ENCODE measurements at regions not wholly inside any gene's neighbourhood (a gene's known extent, or its start where the extent isn't known, plus 50 kb on each side); places are given as distances from the start of the nearest gene placed in this dataset.

DNA sequence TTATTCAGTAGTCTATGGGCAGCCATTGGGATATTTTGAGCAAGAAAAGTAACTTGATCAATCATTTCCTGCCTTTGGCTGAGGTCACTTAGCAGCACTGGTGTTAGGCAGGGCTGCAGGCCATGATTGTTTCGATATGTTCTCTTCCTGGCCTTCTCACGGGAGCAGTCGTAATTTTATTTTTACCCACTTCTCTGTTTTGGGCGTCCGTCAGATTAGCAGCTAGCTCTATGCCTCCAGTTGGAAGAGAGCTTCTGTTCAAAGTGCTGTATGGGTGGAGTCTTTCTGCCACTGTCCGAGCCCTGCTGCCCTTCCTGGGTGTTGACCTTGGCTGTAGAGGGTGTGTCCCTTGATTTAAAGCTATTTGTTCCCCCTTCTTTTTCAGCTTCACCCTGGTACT lies 123.4 kb upstream of the ROPN1 start:
- Mint-ChIP-seq H3K4me1 (ENCODE audit: insufficient read depth, unreplicated experiment) (peaks cover 5% of the 10 kb centered on the region), H3K27me3 (ENCODE audit: insufficient read depth, unreplicated experiment) (peaks cover 29% of the 10 kb centered on the region), H3K27ac (ENCODE audit: low read depth, unreplicated experiment) (no peak overlapping the region), H3K4me3 (ENCODE audit: unreplicated experiment) (no peak overlapping the region), H3K36me3 (ENCODE audit: insufficient read depth, unreplicated experiment) (no peaks in the 10 kb centered on the region), H3K9me3 (ENCODE audit: unreplicated experiment) (no peaks in the 10 kb centered on the region)
- CTCF ChIA-PET, result interaction anchor here (0.6 to 0.7 kb wide), 2 partner anchors 8 to 717 kb away, joined by 3 to 4 read pairs; no protein-coding TSS in a partner anchor
- DNase-seq (ENCODE audit: unreplicated experiment), result no peak
- no TSS peak for BruUV-seq (replicated peaks)
- TF ChIP-seq, protein P1, sequence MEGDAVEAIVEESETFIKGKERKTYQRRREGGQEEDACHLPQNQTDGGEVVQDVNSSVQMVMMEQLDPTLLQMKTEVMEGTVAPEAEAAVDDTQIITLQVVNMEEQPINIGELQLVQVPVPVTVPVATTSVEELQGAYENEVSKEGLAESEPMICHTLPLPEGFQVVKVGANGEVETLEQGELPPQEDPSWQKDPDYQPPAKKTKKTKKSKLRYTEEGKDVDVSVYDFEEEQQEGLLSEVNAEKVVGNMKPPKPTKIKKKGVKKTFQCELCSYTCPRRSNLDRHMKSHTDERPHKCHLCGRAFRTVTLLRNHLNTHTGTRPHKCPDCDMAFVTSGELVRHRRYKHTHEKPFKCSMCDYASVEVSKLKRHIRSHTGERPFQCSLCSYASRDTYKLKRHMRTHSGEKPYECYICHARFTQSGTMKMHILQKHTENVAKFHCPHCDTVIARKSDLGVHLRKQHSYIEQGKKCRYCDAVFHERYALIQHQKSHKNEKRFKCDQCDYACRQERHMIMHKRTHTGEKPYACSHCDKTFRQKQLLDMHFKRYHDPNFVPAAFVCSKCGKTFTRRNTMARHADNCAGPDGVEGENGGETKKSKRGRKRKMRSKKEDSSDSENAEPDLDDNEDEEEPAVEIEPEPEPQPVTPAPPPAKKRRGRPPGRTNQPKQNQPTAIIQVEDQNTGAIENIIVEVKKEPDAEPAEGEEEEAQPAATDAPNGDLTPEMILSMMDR (IDR thresholded peaks at IDR 0.05; ENCODE audit: unreplicated experiment), result no peak
- POLR2A ChIA-PET, result no interaction called here
- intact Hi-C loops (cut with micrococcal nuclease), result no loop called here

DNA sequence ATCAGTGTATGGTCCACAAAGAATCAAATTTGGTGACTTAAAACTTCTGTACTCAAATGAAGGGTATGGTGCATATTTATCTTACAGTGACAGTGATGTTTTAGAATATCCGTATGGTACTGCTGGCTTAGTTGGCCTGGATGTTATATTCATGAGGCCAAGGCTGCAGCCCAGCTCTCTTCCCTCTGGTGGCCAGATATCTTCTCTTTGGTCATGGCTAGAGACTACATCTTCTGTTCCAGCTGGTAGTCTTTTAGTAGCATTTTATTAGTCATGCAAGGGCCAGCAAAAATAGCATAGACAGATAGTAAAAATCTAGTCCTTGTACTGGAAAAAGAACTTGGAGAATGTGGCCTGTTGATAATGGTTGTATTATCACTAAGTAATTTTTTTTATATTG lies 124.0 kb upstream of the ROPN1 start:
- ChIA-PET POLR2A (interaction anchor here (0.6 kb wide), 1 partner anchor 336 kb away, joined by 4 read pairs; no protein-coding TSS in a partner anchor), CTCF (interaction anchor here (0.5 to 0.7 kb wide), 3 partner anchors 9 to 352 kb away, joined by 3 to 4 read pairs (median 3); no protein-coding TSS in a partner anchor)
- no peak overlapping the region for H3K4me3 Mint-ChIP-seq (ENCODE audit: unreplicated experiment)
- peaks cover 29% of the 10 kb centered on the region for H3K27me3 Mint-ChIP-seq (ENCODE audit: insufficient read depth, unreplicated experiment)
- H3K9me3 Mint-ChIP-seq (ENCODE audit: unreplicated experiment), result no peaks in the 10 kb centered on the region
- TF ChIP-seq, protein P1 (IDR thresholded peaks at IDR 0.05; ENCODE audit: unreplicated experiment), result no peak
- DNase-seq (ENCODE audit: unreplicated experiment), result no peak
- H3K27ac Mint-ChIP-seq (ENCODE audit: low read depth, unreplicated experiment), result no peak overlapping the region
- no peaks in the 10 kb centered on the region for H3K36me3 Mint-ChIP-seq (ENCODE audit: insufficient read depth, unreplicated experiment)
- BruUV-seq (replicated peaks), result no TSS peak
- H3K4me1 Mint-ChIP-seq (ENCODE audit: insufficient read depth, unreplicated experiment), result peaks cover 5% of the 10 kb centered on the region
- intact Hi-C loops (cut with micrococcal nuclease), result no loop called here

DNA sequence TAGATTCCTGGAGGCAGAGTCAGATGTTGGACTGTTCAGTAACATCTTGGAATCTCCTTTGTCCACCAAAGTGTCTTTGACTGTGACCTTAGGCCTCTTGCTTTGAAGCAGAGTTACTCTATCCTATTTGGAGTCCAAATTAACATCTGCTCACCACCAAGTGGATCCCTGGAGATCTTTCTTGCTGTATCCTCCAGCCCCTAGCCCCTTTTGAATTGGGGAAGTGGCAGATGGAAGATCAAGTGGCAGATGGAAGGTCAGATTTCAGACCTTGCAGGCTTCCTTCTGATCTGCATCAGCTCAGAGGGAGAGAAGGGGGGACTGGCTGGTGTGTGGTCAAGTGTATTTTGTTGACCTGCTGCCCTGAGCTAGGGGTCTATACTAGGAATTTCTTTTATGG lies 125.0 kb upstream of the ROPN1 start:
- Mint-ChIP-seq H3K36me3 (ENCODE audit: insufficient read depth, unreplicated experiment) (no peaks in the 10 kb centered on the region), H3K4me3 (ENCODE audit: unreplicated experiment) (no peak overlapping the region), H3K4me1 (ENCODE audit: insufficient read depth, unreplicated experiment) (peaks cover 5% of the 10 kb centered on the region), H3K27me3 (ENCODE audit: insufficient read depth, unreplicated experiment) (peaks cover 35% of the 10 kb centered on the region), H3K27ac (ENCODE audit: low read depth, unreplicated experiment) (no peak overlapping the region), H3K9me3 (ENCODE audit: unreplicated experiment) (no peaks in the 10 kb centered on the region)
- POLR2A ChIA-PET, result interaction anchor here (1.2 kb wide), 1 partner anchor 24 kb away, joined by 3 read pairs; no protein-coding TSS in a partner anchor
- BruUV-seq (replicated peaks), result no TSS peak
- DNase-seq (ENCODE audit: unreplicated experiment), result no peak
- CTCF ChIA-PET, result interaction anchor here (0.7 to 1.1 kb wide), 2 partner anchors 84 to 808 kb away, joined by 3 to 4 read pairs; no protein-coding TSS in a partner anchor
- intact Hi-C loops (cut with micrococcal nuclease), result no loop called here
- TF ChIP-seq, protein P1 (IDR thresholded peaks at IDR 0.05; ENCODE audit: unreplicated experiment), result no peak

DNA sequence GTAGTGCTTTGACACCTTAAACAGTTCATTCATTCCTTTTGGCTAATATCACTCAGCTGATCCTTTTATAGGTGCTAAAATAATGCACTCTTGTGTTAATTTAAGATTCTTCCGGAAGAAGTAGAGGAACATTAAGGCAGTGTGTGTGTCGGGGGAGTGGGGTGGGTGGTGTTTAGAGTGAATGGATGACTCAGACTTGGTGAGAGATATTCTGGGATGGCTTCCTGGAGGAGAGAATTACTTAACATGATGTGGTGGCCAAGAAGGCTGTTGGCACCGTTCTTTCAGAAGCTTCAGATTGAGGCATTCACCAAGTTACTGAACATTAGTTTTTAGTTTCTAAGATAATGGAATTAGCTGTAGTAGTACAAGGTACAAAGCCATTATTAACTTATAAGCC lies 125.6 kb upstream of the ROPN1 start:
- peaks cover 41% of the 10 kb centered on the region for H3K27me3 Mint-ChIP-seq (ENCODE audit: insufficient read depth, unreplicated experiment)
- ChIA-PET CTCF (interaction anchor here (0.7 to 1.1 kb wide), 2 partner anchors 85 to 807 kb away, joined by 3 to 4 read pairs; no protein-coding TSS in a partner anchor), POLR2A (interaction anchor here (1.2 kb wide), 1 partner anchor 23 kb away, joined by 3 read pairs; no protein-coding TSS in a partner anchor)
- TF ChIP-seq, protein P1 (IDR thresholded peaks at IDR 0.05; ENCODE audit: unreplicated experiment), result no peak
- H3K27ac Mint-ChIP-seq (ENCODE audit: low read depth, unreplicated experiment), result no peak overlapping the region
- DNase-seq (ENCODE audit: unreplicated experiment), result peak; percentile 66
- intact Hi-C loops (cut with micrococcal nuclease), result no loop called here
- no TSS peak for BruUV-seq (replicated peaks)
- H3K4me1 Mint-ChIP-seq (ENCODE audit: insufficient read depth, unreplicated experiment), result peaks cover 5% of the 10 kb centered on the region
- H3K4me3 Mint-ChIP-seq (ENCODE audit: unreplicated experiment), result no peak overlapping the region
- no peaks in the 10 kb centered on the region for H3K9me3 Mint-ChIP-seq (ENCODE audit: unreplicated experiment)
- H3K36me3 Mint-ChIP-seq (ENCODE audit: insufficient read depth, unreplicated experiment), result no peaks in the 10 kb centered on the region

Measured in MCF 10A (cell line).